ENCODE measurements at regions not wholly inside any gene's neighbourhood (a gene's known extent, or its start where the extent isn't known, plus 50 kb on each side); places are given as distances from the start of the nearest gene placed in this dataset.

GRCh38 chr12:128190614-128191013 is 76.4 kb upstream of the TMEM132C start:
- no peaks in the 10 kb centered on the region for H3K4me1 Mint-ChIP-seq
- no peaks in the 10 kb centered on the region for H3K36me3 Mint-ChIP-seq
- Histone ChIP-seq H2AFZ (replicated peaks) (peak overlapping the region; percentile 82), H3K4me3 (peak overlapping the region; percentile 2), H3K4me1 (peaks cover 4% of the 10 kb centered on the region), H3K9me3 (ENCODE audit: low read depth) (no peaks in the 10 kb centered on the region), H3K27ac (no peak overlapping the region), H3K27me3 (peaks cover 5% of the 10 kb centered on the region), H3F3A (ENCODE audit: low read depth) (no peaks in the 10 kb centered on the region), H3K4me2 (peak overlapping the region; percentile 62), H3K79me2 (ENCODE audit: low read depth) (no peaks in the 10 kb centered on the region), H4K20me1 (ENCODE audit: low read depth) (no peaks in the 10 kb centered on the region), H3K9ac (no peak overlapping the region), H3K36me3 (no peaks in the 10 kb centered on the region)
- DNase-seq (ENCODE audit: low spot score), result peak; percentile 82
- no peak overlapping the region for H3K4me3 Mint-ChIP-seq
- no peak overlapping the region for H3K27ac Mint-ChIP-seq
- no peaks in the 10 kb centered on the region for H3K27me3 Mint-ChIP-seq (ENCODE audit: insufficient read depth, low read depth)
- TF ChIP-seq CTCF (IDR thresholded peaks at IDR 0.05), result peak; percentile 90
- TF ChIP-seq EZH2phosphoT487 (IDR thresholded peaks at IDR 0.05), result no peak
- H3K9me3 Mint-ChIP-seq, result no peaks in the 10 kb centered on the region

DNA sequence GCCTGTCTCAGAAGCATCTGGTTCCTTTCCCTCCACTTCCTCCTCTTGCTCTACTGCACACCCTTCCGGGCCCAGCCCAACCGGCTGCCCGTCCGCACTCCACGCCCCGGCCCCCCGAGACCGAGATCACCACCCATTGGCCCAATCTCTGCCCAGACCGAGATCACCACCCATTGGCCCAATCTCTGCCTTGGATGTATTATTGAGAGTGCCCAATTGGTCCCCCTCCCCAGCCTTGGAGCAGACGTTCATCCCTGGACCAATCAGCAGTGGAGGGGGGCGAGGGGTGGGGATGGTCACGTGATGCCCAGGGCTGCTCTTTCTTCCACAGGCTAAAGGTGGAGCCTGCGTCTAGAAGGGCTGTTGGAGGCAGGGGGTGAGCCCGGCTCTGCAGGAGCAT is 75.6 kb upstream of the TMEM132C start:
- no peak overlapping the region for H3K27ac ChIP-seq
- DNase-seq (ENCODE audit: low spot score), result no peak
- no peaks in the 10 kb centered on the region for H3K9me3 Mint-ChIP-seq
- H3K79me2 ChIP-seq (ENCODE audit: low read depth), result no peaks in the 10 kb centered on the region
- no peaks in the 10 kb centered on the region for H3K36me3 Mint-ChIP-seq
- H3K27ac Mint-ChIP-seq, result no peak overlapping the region
- TF ChIP-seq EZH2 (IDR thresholded peaks at IDR 0.05), result no peak
- no peak for TF ChIP-seq EZH2phosphoT487 (IDR thresholded peaks at IDR 0.05)
- TF ChIP-seq CTCF (IDR thresholded peaks at IDR 0.05), result no peak
- H3K9me3 ChIP-seq (ENCODE audit: low read depth), result no peaks in the 10 kb centered on the region
- no peaks in the 10 kb centered on the region for H3F3A ChIP-seq (ENCODE audit: low read depth)
- H3K4me1 ChIP-seq, result peaks cover 4% of the 10 kb centered on the region
- H3K4me3 ChIP-seq, result no peak overlapping the region
- no peaks in the 10 kb centered on the region for H3K4me1 Mint-ChIP-seq
- no peak overlapping the region for H3K4me2 ChIP-seq
- H4K20me1 ChIP-seq (ENCODE audit: low read depth), result no peaks in the 10 kb centered on the region
- H2AFZ ChIP-seq (replicated peaks), result no peak overlapping the region
- H3K36me3 ChIP-seq, result no peaks in the 10 kb centered on the region
- H3K4me3 Mint-ChIP-seq, result no peak overlapping the region
- peaks cover 5% of the 10 kb centered on the region for H3K27me3 ChIP-seq
- no peaks in the 10 kb centered on the region for H3K27me3 Mint-ChIP-seq (ENCODE audit: insufficient read depth, low read depth)
- no peak overlapping the region for H3K9ac ChIP-seq

- Histone ChIP-seq H3K9ac (no peak overlapping the region), H3K36me3 (no peaks in the 10 kb centered on the region), H3K4me3 (no peak overlapping the region), H3K9me3 (ENCODE audit: low read depth) (no peaks in the 10 kb centered on the region), H3F3A (ENCODE audit: low read depth) (no peaks in the 10 kb centered on the region), H4K20me1 (ENCODE audit: low read depth) (no peaks in the 10 kb centered on the region), H3K4me1 (no peaks in the 10 kb centered on the region), H3K27me3 (no peaks in the 10 kb centered on the region), H2AFZ (replicated peaks) (no peak overlapping the region), H3K79me2 (ENCODE audit: low read depth) (no peaks in the 10 kb centered on the region), H3K27ac (no peak overlapping the region), H3K4me2 (no peak overlapping the region)
- no peak for TF ChIP-seq CTCF (IDR thresholded peaks at IDR 0.05)
- TF ChIP-seq EZH2 (IDR thresholded peaks at IDR 0.05), result no peak
- no peak for TF ChIP-seq EZH2phosphoT487 (IDR thresholded peaks at IDR 0.05)
- Mint-ChIP-seq H3K4me1 (no peaks in the 10 kb centered on the region), H3K27me3 (ENCODE audit: insufficient read depth, low read depth) (no peaks in the 10 kb centered on the region), H3K9me3 (peaks cover 10% of the 10 kb centered on the region), H3K36me3 (no peaks in the 10 kb centered on the region), H3K27ac (no peak overlapping the region), H3K4me3 (no peak overlapping the region)
- DNase-seq (ENCODE audit: low spot score), result no peak
Measured at GRCh38 chr12:128204711-128205110, 62.3 kb upstream of the TMEM132C start.

DNA sequence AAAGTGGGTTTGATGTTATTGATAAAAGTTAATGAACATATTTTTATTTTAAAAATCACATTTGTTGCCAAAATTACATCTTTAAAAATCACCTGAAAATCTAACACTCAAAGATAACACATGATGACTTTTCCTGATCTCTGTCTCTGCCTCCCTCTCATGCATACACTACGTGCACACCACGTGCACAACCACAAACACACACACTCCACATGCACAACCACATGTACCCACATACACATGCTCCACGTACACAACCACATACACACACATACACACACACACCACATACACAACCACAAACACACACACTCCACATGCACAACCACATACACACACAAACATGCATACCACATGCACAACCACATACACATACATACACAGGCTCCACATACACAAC is 61.8 kb upstream of the TMEM132C start:
- no peaks in the 10 kb centered on the region for H3K4me1 Mint-ChIP-seq

More for the DNA sequence above, 61.8 kb upstream of the TMEM132C start:
- no peaks in the 10 kb centered on the region for H3F3A ChIP-seq (ENCODE audit: low read depth)
- H3K4me3 ChIP-seq, result no peak overlapping the region
- no peak overlapping the region for H3K4me2 ChIP-seq
- H3K9me3 Mint-ChIP-seq, result peaks cover 10% of the 10 kb centered on the region
- H3K27ac Mint-ChIP-seq, result no peak overlapping the region
- H2AFZ ChIP-seq (replicated peaks), result no peak overlapping the region
- TF ChIP-seq EZH2phosphoT487 (IDR thresholded peaks at IDR 0.05) (no peak), CTCF (IDR thresholded peaks at IDR 0.05) (no peak), EZH2 (IDR thresholded peaks at IDR 0.05) (no peak)
- H3K27me3 ChIP-seq, result no peaks in the 10 kb centered on the region
- no peak for DNase-seq (ENCODE audit: low spot score)
- H4K20me1 ChIP-seq (ENCODE audit: low read depth), result no peaks in the 10 kb centered on the region
- no peaks in the 10 kb centered on the region for H3K36me3 ChIP-seq
- H3K9me3 ChIP-seq (ENCODE audit: low read depth), result no peaks in the 10 kb centered on the region
- no peaks in the 10 kb centered on the region for H3K79me2 ChIP-seq (ENCODE audit: low read depth)
- H3K9ac ChIP-seq, result no peak overlapping the region
- no peaks in the 10 kb centered on the region for H3K27me3 Mint-ChIP-seq (ENCODE audit: insufficient read depth, low read depth)
- no peak overlapping the region for H3K27ac ChIP-seq
- no peaks in the 10 kb centered on the region for H3K4me1 ChIP-seq
- H3K4me3 Mint-ChIP-seq, result no peak overlapping the region
- no peaks in the 10 kb centered on the region for H3K36me3 Mint-ChIP-seq
